WTC11 (cell line): ENCODE measurements at regions not wholly inside any gene's neighbourhood (a gene's known extent, or its start where the extent isn't known, plus 50 kb on each side); places are given as distances from the start of the nearest gene placed in this dataset.

Source experiments
- ATAC-seq: fragments of 200-7000 bp; cut with Tn5 transposase; 2 replicates; pipeline ENCODE4 v1.10.0; 2021; ENCODE audit warnings: mild to moderate bottlenecking, moderate library complexity
- CTCF ChIA-PET: fragments of 300-600 bp; sonication (Branson Sonifier 250); formaldehyde crosslinking; loops from one replicate; lab custom pipeline; 2021; ENCODE audit warnings: antibody characterized with exemption; lab: Charles Lee
- POLR2A ChIA-PET: fragments of 350-600 bp; sonication (Branson Sonifier 250); formaldehyde crosslinking; loops from one replicate; lab custom pipeline; 2021; ENCODE audit warnings: antibody characterized with exemption; lab: Charles Lee
- DNase-seq: peaks from one replicate; pipeline ENCODE4 v3.0.0; 2021; ENCODE audit warnings: low spot score
- H3K27ac Mint-ChIP-seq: 2 replicates; pipeline ENCODE4 v1.8.0; 2021; ENCODE audit warnings: mixed read lengths
- H3K27me3 Mint-ChIP-seq: 2 replicates; pipeline ENCODE4 v1.8.0; 2021; ENCODE audit warnings: low read depth, mild to moderate bottlenecking, moderate library complexity, mixed read lengths
- H3K36me3 Mint-ChIP-seq: 2 replicates; pipeline ENCODE4 v1.8.0; 2021; ENCODE audit warnings: mixed read lengths
- H3K4me1 Mint-ChIP-seq: 2 replicates; pipeline ENCODE4 v1.8.0; 2022; ENCODE audit warnings: mixed read lengths
- H3K4me3 Mint-ChIP-seq: 2 replicates; pipeline ENCODE4 v1.8.0; 2021; ENCODE audit warnings: mild to moderate bottlenecking, moderate library complexity, mixed read lengths
- H3K9me3 Mint-ChIP-seq: 2 replicates; pipeline ENCODE4 v1.8.0; 2021; ENCODE audit warnings: mixed read lengths
- AFF4 ChIP-seq: sonication (generic); formaldehyde crosslinking; IDR thresholded peaks from 2 replicates; pipeline ENCODE4 v1.8.1; 2023; ENCODE audit warnings: mild to moderate bottlenecking, missing genetic modification reagents, borderline replicate concordance
- ATF2 ChIP-seq: sonication (generic); formaldehyde crosslinking; IDR thresholded peaks from 2 replicates; pipeline ENCODE4 v1.8.1; 2022; ENCODE audit warnings: low read depth, missing genetic modification reagents, borderline replicate concordance
- ATF3 ChIP-seq: sonication (generic); formaldehyde crosslinking; conservative IDR thresholded peaks from 2 replicates; pipeline ENCODE4 v1.8.1; 2022; ENCODE audit warnings: mild to moderate bottlenecking, missing genetic modification reagents
- CBFB ChIP-seq: sonication (generic); formaldehyde crosslinking; IDR thresholded peaks from 2 replicates; pipeline ENCODE4 v1.8.1; 2022; ENCODE audit warnings: mild to moderate bottlenecking, low read depth, missing genetic modification reagents
- CREM ChIP-seq: sonication (generic); formaldehyde crosslinking; IDR thresholded peaks from 2 replicates; pipeline ENCODE4 v1.8.1; 2022; ENCODE audit warnings: mild to moderate bottlenecking, missing genetic modification reagents, moderate library complexity
- ERG ChIP-seq: fragments of 250-450 bp; sonication (Bioruptor Pico); IDR thresholded peaks from 2 replicates; pipeline ENCODE4 v1.8.0; 2021; ENCODE audit warnings: mild to moderate bottlenecking
- ESRRA ChIP-seq: sonication (generic); formaldehyde crosslinking; IDR thresholded peaks from 2 replicates; pipeline ENCODE4 v1.8.1; 2022; ENCODE audit warnings: mild to moderate bottlenecking, missing genetic modification reagents, borderline replicate concordance
- ETV6 ChIP-seq: sonication (generic); formaldehyde crosslinking; IDR thresholded peaks from 2 replicates; pipeline ENCODE4 v1.8.1; 2022; ENCODE audit warnings: mild to moderate bottlenecking, missing genetic modification reagents
- MXD4 ChIP-seq: fragments of 250-450 bp; sonication (Bioruptor Pico); IDR thresholded peaks from 2 replicates; pipeline ENCODE4 v1.8.0; 2021; ENCODE audit warnings: mild to moderate bottlenecking, moderate library complexity, borderline replicate concordance
- NFE2L1 ChIP-seq: sonication (generic); formaldehyde crosslinking; IDR thresholded peaks from 2 replicates; pipeline ENCODE4 v1.8.1; 2023; ENCODE audit warnings: missing genetic modification reagents
- NR3C1 ChIP-seq: sonication (generic); formaldehyde crosslinking; conservative IDR thresholded peaks from 2 replicates; pipeline ENCODE4 v1.8.1; 2023; ENCODE audit warnings: low read depth, mild to moderate bottlenecking, missing genetic modification reagents
- RORB ChIP-seq: fragments of 250-450 bp; sonication (Bioruptor Pico); IDR thresholded peaks from 2 replicates; pipeline ENCODE4 v1.9.0; 2021; ENCODE audit warnings: mild to moderate bottlenecking
- SMAD4 ChIP-seq: sonication (generic); formaldehyde crosslinking; IDR thresholded peaks from 2 replicates; pipeline ENCODE4 v1.8.0; 2022; ENCODE audit warnings: mild to moderate bottlenecking, missing genetic modification reagents
- TP53 ChIP-seq: sonication (generic); formaldehyde crosslinking; IDR thresholded peaks from 2 replicates; pipeline ENCODE4 v1.8.1; 2023; ENCODE audit warnings: mild to moderate bottlenecking, missing genetic modification reagents
- USF1 ChIP-seq: sonication (generic); formaldehyde crosslinking; IDR thresholded peaks from 2 replicates; pipeline ENCODE4 v1.8.0; 2022; ENCODE audit warnings: mild to moderate bottlenecking, missing genetic modification reagents
- USF2 ChIP-seq: sonication (generic); formaldehyde crosslinking; IDR thresholded peaks from 2 replicates; pipeline ENCODE4 v1.8.1; 2023; ENCODE audit warnings: mild to moderate bottlenecking, missing genetic modification reagents, moderate library complexity
- ZNF138 ChIP-seq: sonication (generic); formaldehyde crosslinking; conservative IDR thresholded peaks from 2 replicates; pipeline ENCODE4 v1.8.1; 2022; ENCODE audit warnings: mild to moderate bottlenecking, moderate library complexity, missing genetic modification reagents
- ZNF219 ChIP-seq: sonication (generic); formaldehyde crosslinking; IDR thresholded peaks from 2 replicates; pipeline ENCODE4 v1.8.0; 2023; ENCODE audit warnings: missing genetic modification reagents, mild to moderate bottlenecking, borderline replicate concordance
- ZNF232 ChIP-seq: sonication (generic); formaldehyde crosslinking; IDR thresholded peaks from 2 replicates; pipeline ENCODE4 v1.8.0; 2022; ENCODE audit warnings: mild to moderate bottlenecking, missing genetic modification reagents
- ZNF317 ChIP-seq: sonication (generic); formaldehyde crosslinking; IDR thresholded peaks from 2 replicates; pipeline ENCODE4 v1.8.1; 2023; ENCODE audit warnings: low read depth, mild to moderate bottlenecking, moderate library complexity, missing genetic modification reagents, borderline replicate concordance
- ZSCAN18 ChIP-seq: fragments of 250-450 bp; sonication (Bioruptor Pico); IDR thresholded peaks from 2 replicates; pipeline ENCODE4 v2.1.2; 2022; ENCODE audit warnings: mild to moderate bottlenecking, moderate library complexity

GRCh38 chr7:121666306-121666705, 206.7 kb upstream of the PTPRZ1 start (continued):
- no peak for TF ChIP-seq ERG (CRISPR knock-in tag)
- no peak for TF ChIP-seq RORB (CRISPR knock-in tag)
- TF ChIP-seq USF2 (CRISPR knock-in tag): no peak
- TF ChIP-seq USF1 (CRISPR knock-in tag): no peak
- TF ChIP-seq NR3C1 (CRISPR knock-in tag): no peak
- no peak for TF ChIP-seq ZSCAN18 (CRISPR knock-in tag)
- no peak for TF ChIP-seq ZNF232 (CRISPR knock-in tag)
- no peak for TF ChIP-seq MXD4
- TF ChIP-seq TP53 (CRISPR knock-in tag): no peak
- no peak for TF ChIP-seq AFF4 (CRISPR knock-in tag)
- no peak for TF ChIP-seq ETV6 (CRISPR knock-in tag)
- TF ChIP-seq SMAD4 (CRISPR knock-in tag): no peak

GRCh38 chr7:121643320-121643719, 229.6 kb upstream of the PTPRZ1 start:
- no peaks in the 10 kb centered on the region for H3K4me1 Mint-ChIP-seq
- peaks cover 18% of the 10 kb centered on the region for H3K9me3 Mint-ChIP-seq
- ATAC-seq: no peak
- H3K27me3 Mint-ChIP-seq: no peaks in the 10 kb centered on the region
- H3K4me3 Mint-ChIP-seq: no peak overlapping the region
- TF ChIP-seq CREM (CRISPR knock-in tag): no peak
- no peak for TF ChIP-seq CBFB (CRISPR knock-in tag)
- no peak for TF ChIP-seq ESRRA (CRISPR knock-in tag)
- no peak for TF ChIP-seq ETV6 (CRISPR knock-in tag)
- no peak for TF ChIP-seq ZNF317 (CRISPR knock-in tag)
- no peak for TF ChIP-seq ZNF219 (CRISPR knock-in tag)
- no peak for TF ChIP-seq ATF3 (CRISPR knock-in tag)
- TF ChIP-seq NFE2L1: no peak
- no peak for TF ChIP-seq ZNF138 (CRISPR knock-in tag)
- no peak for TF ChIP-seq ATF2 (CRISPR knock-in tag)
- DNase-seq: no peak
- no peaks in the 10 kb centered on the region; the same call in 1 of the 2 replicates for H3K36me3 Mint-ChIP-seq
- POLR2A ChIA-PET: no interaction called here
- H3K27ac Mint-ChIP-seq: no peak overlapping the region
- CTCF ChIA-PET: interaction anchor here (1.0 kb wide), 1 partner anchor 10 kb away, joined by 3 read pairs; no protein-coding TSS in a partner anchor
